Glutamatergic neuron (in vitro differentiated cells): ENCODE measurements at regions not wholly inside any gene's neighbourhood (a gene's known extent, or its start where the extent isn't known, plus 50 kb on each side); places are given as distances from the start of the nearest gene placed in this dataset.

Experiments
- DNase-seq: peaks from one replicate; pipeline ENCODE4 v3.0.0; 2022
- H3K27ac Mint-ChIP-seq: one replicate; pipeline ENCODE4 v1.8.0; 2020; ENCODE audit warnings: mild to moderate bottlenecking, mixed read lengths, inconsistent platforms; ENCODE audit not compliant: unreplicated experiment
- H3K27me3 Mint-ChIP-seq: one replicate; pipeline ENCODE4 v1.8.0; 2020; ENCODE audit warnings: mild to moderate bottlenecking, moderate library complexity, mixed read lengths, inconsistent platforms; ENCODE audit not compliant: unreplicated experiment
- H3K36me3 Mint-ChIP-seq: one replicate; pipeline ENCODE4 v1.8.0; 2020; ENCODE audit warnings: mild to moderate bottlenecking, mixed read lengths, inconsistent platforms; ENCODE audit not compliant: unreplicated experiment
- H3K4me1 Mint-ChIP-seq: one replicate; pipeline ENCODE4 v1.8.0; 2020; ENCODE audit warnings: mild to moderate bottlenecking, low read depth, mixed read lengths, inconsistent platforms; ENCODE audit not compliant: unreplicated experiment
- H3K4me3 Mint-ChIP-seq: one replicate; pipeline ENCODE4 v1.8.0; 2020; ENCODE audit warnings: mild to moderate bottlenecking, mixed read lengths, inconsistent platforms; ENCODE audit not compliant: unreplicated experiment
- H3K9me3 Mint-ChIP-seq: one replicate; pipeline ENCODE4 v1.8.0; 2020; ENCODE audit warnings: mild to moderate bottlenecking, moderate library complexity, mixed read lengths, inconsistent platforms; ENCODE audit not compliant: unreplicated experiment
- TF ChIP-seq, protein P1 (sequence below): fragments of 200-600 bp; sonication (generic); IDR thresholded peaks from one replicate; pipeline ENCODE4 v1.5.0; 2021; ENCODE audit not compliant: partially characterized antibody, unreplicated experiment

DNA sequence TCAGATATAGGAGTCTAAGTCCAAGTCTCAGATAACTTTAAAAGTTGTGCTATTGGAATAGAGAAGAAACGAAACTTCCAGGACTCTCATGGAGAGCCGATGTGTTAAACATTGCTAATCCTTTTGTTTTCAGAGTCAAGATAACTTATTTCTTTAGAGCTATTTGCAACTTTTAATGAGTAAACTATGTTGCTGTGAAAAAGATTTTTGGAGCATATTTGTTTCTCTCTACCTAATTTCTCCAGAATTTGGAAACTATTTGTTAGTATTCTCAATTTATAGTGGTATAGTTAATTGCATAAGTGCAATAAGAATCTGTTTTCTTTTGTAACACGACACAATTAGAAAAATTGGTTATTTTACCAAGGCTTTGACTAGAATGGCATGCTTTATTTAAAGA, 588.9 kb downstream of the NTRK3 start:
- DNase-seq = no peak
- TF ChIP-seq, protein P1, sequence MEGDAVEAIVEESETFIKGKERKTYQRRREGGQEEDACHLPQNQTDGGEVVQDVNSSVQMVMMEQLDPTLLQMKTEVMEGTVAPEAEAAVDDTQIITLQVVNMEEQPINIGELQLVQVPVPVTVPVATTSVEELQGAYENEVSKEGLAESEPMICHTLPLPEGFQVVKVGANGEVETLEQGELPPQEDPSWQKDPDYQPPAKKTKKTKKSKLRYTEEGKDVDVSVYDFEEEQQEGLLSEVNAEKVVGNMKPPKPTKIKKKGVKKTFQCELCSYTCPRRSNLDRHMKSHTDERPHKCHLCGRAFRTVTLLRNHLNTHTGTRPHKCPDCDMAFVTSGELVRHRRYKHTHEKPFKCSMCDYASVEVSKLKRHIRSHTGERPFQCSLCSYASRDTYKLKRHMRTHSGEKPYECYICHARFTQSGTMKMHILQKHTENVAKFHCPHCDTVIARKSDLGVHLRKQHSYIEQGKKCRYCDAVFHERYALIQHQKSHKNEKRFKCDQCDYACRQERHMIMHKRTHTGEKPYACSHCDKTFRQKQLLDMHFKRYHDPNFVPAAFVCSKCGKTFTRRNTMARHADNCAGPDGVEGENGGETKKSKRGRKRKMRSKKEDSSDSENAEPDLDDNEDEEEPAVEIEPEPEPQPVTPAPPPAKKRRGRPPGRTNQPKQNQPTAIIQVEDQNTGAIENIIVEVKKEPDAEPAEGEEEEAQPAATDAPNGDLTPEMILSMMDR = no peak
- peaks cover 2% of the 10 kb centered on the region for H3K9me3 Mint-ChIP-seq
- H3K27ac Mint-ChIP-seq = no peak overlapping the region
- H3K36me3 Mint-ChIP-seq = peaks cover 26% of the 10 kb centered on the region
- H3K4me1 Mint-ChIP-seq = peaks cover 16% of the 10 kb centered on the region
- no peak overlapping the region for H3K4me3 Mint-ChIP-seq
- no peaks in the 10 kb centered on the region for H3K27me3 Mint-ChIP-seq

DNA sequence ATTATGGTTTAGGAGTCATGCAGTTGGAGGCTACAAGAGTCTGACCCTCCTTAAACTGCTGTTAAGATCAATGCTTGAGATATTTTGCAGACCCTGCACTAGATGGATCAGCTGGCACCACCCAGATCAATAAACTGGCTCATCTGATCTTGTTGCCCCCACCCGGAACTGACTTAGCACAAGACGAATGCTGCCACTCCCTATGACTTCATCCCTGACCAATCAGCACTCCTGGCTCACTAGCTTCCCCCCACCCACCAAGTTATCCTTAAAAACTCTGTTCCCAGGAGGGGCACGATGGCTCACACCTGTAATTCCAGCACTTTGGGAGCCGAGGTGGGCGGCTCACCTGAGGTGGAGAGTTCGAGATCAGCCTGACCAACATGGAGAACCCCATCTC, 594.0 kb downstream of the NTRK3 start:
- TF ChIP-seq, protein P1 = no peak
- Mint-ChIP-seq H3K36me3 (peaks cover 6% of the 10 kb centered on the region), H3K9me3 (peaks cover 3% of the 10 kb centered on the region), H3K27me3 (no peaks in the 10 kb centered on the region), H3K4me3 (no peak overlapping the region), H3K27ac (no peak overlapping the region), H3K4me1 (no peaks in the 10 kb centered on the region)
- no peak for DNase-seq

DNA sequence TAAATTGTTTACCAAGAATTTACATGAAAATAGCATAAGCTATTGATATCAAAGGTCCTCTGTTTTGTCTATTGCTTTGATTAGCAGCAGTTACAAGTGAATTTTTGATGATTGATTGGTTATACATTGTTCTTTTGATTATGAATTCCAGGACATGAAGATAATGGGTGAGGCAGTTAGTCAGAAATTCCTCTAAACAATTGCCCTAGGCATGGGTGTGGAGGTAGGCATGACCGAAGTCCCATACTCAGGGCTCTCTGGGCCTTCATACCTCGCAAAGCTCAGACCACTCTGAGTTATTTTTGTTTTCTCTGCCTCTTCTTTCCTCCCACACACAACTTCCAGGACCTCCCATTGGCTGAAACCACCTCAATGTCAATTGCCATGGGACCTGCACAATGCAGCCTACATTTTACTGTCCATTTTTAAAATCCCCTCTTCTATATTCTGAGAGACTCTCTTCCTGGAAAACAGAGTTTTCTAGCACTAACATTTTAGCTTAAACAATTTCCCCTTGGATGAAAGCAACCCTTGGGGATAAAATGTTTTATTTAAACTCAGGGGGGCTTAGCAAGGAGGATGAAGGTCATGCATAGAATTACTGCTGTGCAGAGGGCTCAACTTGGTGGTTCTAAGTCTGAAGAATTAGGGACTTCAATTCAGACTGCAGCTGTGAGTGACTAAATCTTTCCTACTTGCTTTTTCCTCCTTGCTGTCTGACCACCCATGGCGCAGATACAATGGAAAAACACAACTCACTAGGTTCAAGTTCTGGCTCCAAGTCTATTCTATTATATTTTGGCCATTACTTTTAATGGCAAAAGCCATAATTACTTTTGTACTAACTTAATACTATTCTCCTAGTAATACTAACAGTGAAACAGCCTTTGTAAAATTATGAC, 594.8 kb downstream of the NTRK3 start:
- TF ChIP-seq, protein P1 = no peak
- Mint-ChIP-seq H3K9me3 (peaks cover 3% of the 10 kb centered on the region), H3K27me3 (no peaks in the 10 kb centered on the region), H3K27ac (no peak overlapping the region), H3K36me3 (peaks cover 6% of the 10 kb centered on the region), H3K4me3 (no peak overlapping the region), H3K4me1 (peaks cover under 1% of the 10 kb centered on the region)
- DNase-seq = no peak

DNA sequence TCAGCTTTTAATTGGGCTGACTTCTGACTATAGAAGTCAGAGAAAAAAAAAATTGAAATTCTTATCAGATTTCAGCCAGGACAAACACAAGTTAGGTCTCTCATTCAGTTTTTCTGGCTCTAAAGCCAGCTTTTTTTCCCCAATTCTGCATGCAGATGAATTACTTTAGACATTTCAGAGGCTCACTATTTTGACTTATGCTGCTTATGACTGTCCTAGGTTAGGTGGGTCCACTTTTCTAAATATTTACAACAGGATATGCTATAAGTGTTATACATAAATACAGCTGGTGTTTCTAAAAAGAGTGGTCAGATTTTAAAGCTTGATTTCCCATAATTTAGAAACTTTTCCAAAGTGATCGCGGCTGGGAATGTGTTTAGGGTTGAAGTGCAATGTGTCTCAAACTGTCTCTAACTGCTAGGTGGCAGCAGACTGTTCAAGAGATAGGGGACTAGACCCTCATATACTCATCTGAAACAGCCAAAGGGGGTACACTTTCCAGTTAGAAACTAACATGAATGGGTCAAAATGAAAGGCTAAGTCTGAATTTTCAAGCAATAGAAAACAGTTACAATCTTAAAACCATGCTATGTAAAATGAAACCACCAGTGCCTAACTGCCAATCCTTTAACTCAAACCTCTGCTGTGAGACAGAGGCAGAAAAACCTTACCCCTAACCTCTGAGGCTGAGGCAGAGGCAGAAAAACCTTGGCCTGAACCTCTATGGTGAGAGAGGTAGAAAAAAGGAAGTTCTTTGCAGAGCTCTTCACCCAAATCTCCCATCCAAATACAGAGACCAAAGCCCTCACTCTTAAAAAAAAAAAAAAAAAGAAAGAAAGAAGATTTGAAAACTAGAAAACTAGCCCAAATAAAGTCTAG, 596.0 kb downstream of the NTRK3 start:
- Mint-ChIP-seq H3K27me3 (no peaks in the 10 kb centered on the region), H3K9me3 (peaks cover 3% of the 10 kb centered on the region), H3K4me1 (peaks cover 8% of the 10 kb centered on the region), H3K4me3 (no peak overlapping the region), H3K36me3 (peaks cover 6% of the 10 kb centered on the region), H3K27ac (no peak overlapping the region)
- TF ChIP-seq, protein P1 = no peak
- DNase-seq = no peak

DNA sequence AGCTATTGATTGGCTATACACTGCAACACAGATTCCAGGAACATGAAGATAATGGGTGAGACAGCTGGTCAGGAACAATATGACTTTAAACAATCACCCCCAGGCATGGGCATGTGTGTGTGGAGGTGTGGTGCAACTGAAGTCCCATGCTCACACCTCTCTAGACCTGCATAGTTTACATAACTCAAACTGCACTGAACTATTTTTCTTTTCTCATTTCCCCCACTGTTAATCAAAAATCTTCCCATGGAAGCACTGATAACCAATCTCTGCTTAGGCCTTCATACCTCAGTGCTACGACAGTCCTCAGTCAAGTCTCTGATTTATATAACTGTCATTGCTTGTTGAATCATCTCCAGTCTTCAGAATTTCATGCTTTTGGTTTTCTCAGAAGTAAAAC, 600.2 kb downstream of the NTRK3 start:
- Mint-ChIP-seq H3K27ac (no peak overlapping the region), H3K9me3 (no peaks in the 10 kb centered on the region), H3K27me3 (no peaks in the 10 kb centered on the region), H3K36me3 (no peaks in the 10 kb centered on the region), H3K4me3 (no peak overlapping the region), H3K4me1 (peaks cover 8% of the 10 kb centered on the region)
- DNase-seq = no peak
- TF ChIP-seq, protein P1 = no peak
